ENCODE measurements at regions not wholly inside any gene's neighbourhood (a gene's known extent, or its start where the extent isn't known, plus 50 kb on each side); places are given as distances from the start of the nearest gene placed in this dataset.
"Not testable (repeated sequence)": the region's sequence is repeated elsewhere in the genome, so short reads cannot be mapped to it uniquely, and the experiment has no call there.

GRCh38 chr2:237209885-237210284, 124.2 kb downstream of the COPS8 start:
- H3K27me3 Mint-ChIP-seq: peaks cover 24% of the 10 kb centered on the region
- no peak overlapping the region for H3K27ac Mint-ChIP-seq
- no peaks in the 10 kb centered on the region for H3K4me1 Mint-ChIP-seq (ENCODE audit: low read depth)
- H3K36me3 Mint-ChIP-seq (ENCODE audit: low read depth): no peaks in the 10 kb centered on the region
- ChIA-PET POLR2A (no interaction called here), CTCF (no interaction called here)
- no peak for TF ChIP-seq CTCF (IDR thresholded peaks at IDR 0.05)
- H3K4me3 Mint-ChIP-seq: no peak overlapping the region
- ATAC-seq (no peak), DNase-seq (no peak)
- no peaks in the 10 kb centered on the region for H3K9me3 Mint-ChIP-seq
- intact Hi-C loops (cut with micrococcal nuclease): no loop called here

- H3K27me3 Mint-ChIP-seq: peaks cover 23% of the 10 kb centered on the region
- DNase-seq (no peak), ATAC-seq (no peak)
- CTCF ChIA-PET: no interaction called here
- no peaks in the 10 kb centered on the region for H3K9me3 Mint-ChIP-seq
- POLR2A ChIA-PET: no interaction called here
- H3K27ac Mint-ChIP-seq: no peak overlapping the region
- no peak overlapping the region for H3K4me3 Mint-ChIP-seq
- intact Hi-C loops (cut with micrococcal nuclease): no loop called here
- no peak for TF ChIP-seq CTCF (IDR thresholded peaks at IDR 0.05)
- no peaks in the 10 kb centered on the region for H3K36me3 Mint-ChIP-seq (ENCODE audit: low read depth)
- no peaks in the 10 kb centered on the region for H3K4me1 Mint-ChIP-seq (ENCODE audit: low read depth)
These were observed 124.6 kb downstream of the COPS8 start for GRCh38 chr2:237210297-237210696.

GRCh38 chr2:237210763-237211162, 125.1 kb downstream of the COPS8 start:
- no peak for TF ChIP-seq CTCF (IDR thresholded peaks at IDR 0.05)
- Mint-ChIP-seq H3K4me1 (ENCODE audit: low read depth) (no peaks in the 10 kb centered on the region), H3K4me3 (no peak overlapping the region), H3K36me3 (ENCODE audit: low read depth) (no peaks in the 10 kb centered on the region), H3K27ac (no peak overlapping the region), H3K27me3 (peaks cover 23% of the 10 kb centered on the region), H3K9me3 (no peaks in the 10 kb centered on the region)
- ATAC-seq: no peak
- intact Hi-C loops (cut with micrococcal nuclease): no loop called here
- CTCF ChIA-PET: no interaction called here
- DNase-seq: no peak
- POLR2A ChIA-PET: no interaction called here

GRCh38 chr2:237212356-237213279, 126.9 kb downstream of the COPS8 start:
- ATAC-seq; POLR2A ChIA-PET; H3K4me3 Mint-ChIP-seq; intact Hi-C loops (cut with micrococcal nuclease); H3K36me3 Mint-ChIP-seq (ENCODE audit: low read depth); DNase-seq; H3K9me3 Mint-ChIP-seq; H3K27ac Mint-ChIP-seq; CTCF ChIA-PET; H3K4me1 Mint-ChIP-seq (ENCODE audit: low read depth): not testable (repeated sequence)
- peaks cover 21% of the 10 kb centered on the region for H3K27me3 Mint-ChIP-seq

GRCh38 chr2:237213315-237214022, 127.8 kb downstream of the COPS8 start:
- DNase-seq: no peak
- no peak for ATAC-seq
- H3K27me3 Mint-ChIP-seq: peaks cover 15% of the 10 kb centered on the region
- ChIA-PET POLR2A (no interaction called here), CTCF (no interaction called here)
- H3K27ac Mint-ChIP-seq: no peak overlapping the region
- no peaks in the 10 kb centered on the region for H3K9me3 Mint-ChIP-seq
- no peaks in the 10 kb centered on the region for H3K36me3 Mint-ChIP-seq (ENCODE audit: low read depth)
- H3K4me1 Mint-ChIP-seq (ENCODE audit: low read depth): no peaks in the 10 kb centered on the region
- no peak for TF ChIP-seq CTCF (IDR thresholded peaks at IDR 0.05)
- intact Hi-C loops (cut with micrococcal nuclease): no loop called here
- no peak overlapping the region for H3K4me3 Mint-ChIP-seq

Data from activated CD8-positive, alpha-beta T cell treated with anti-CD3 and anti-CD28 coated beads for 36 hours (primary cell).